GM12873 (cell line): ENCODE measurements at regions not wholly inside any gene's neighbourhood (a gene's known extent, or its start where the extent isn't known, plus 50 kb on each side); places are given as distances from the start of the nearest gene placed in this dataset.

Experiments used
- CTCF ChIP-seq: IDR thresholded peaks from 2 replicates; pipeline ENCODE4 v1.5.1; 2012; ENCODE audit warnings: low read depth, mild to moderate bottlenecking, moderate library complexity, low read length, control low read depth; ENCODE audit not compliant: insufficient read depth; ENCODE audit errors: missing control alignments

GRCh38 chr1:208527156-208527555, 283.0 kb upstream of the PLXNA2 start:
- TF ChIP-seq CTCF, result no peak

- TF ChIP-seq CTCF, result no peak
Observed at GRCh38 chr1:208528578-208529240, 284.5 kb upstream of the PLXNA2 start.

DNA sequence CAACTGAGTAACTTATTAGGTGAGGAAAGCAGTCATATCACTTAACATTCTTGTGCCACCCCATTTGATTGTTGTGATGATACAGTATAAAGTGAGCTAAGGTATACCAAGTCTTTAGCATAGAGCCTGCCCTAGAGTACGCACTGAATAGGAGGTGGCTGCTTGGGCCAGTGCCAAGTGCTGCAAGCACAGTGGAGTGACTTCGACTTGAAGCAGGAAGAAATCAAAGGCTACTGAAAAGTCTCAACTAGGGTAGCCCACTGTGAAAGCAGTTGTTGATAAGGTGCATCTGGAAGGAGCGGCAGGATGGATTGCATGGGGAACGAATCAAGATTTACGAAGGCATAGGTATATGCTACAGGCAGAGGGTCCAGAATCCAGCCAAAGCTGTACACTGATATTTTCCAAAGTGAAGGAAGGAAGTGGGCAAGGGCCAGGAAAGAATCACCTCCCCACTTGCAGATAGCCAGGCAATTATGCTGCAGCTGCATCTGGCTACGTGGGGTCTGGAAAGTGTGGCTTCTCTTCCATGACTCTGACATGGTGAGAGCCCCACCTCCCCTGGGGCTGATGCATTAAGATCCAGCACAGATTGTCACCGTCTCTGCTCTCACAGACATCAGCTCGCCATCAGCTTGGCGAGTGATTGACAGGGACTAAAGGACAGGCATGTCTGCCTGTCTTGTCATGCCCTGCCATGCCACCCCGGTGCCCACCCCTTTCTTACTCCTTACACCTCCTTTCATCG, 287.0 kb upstream of the PLXNA2 start:
- no peak for TF ChIP-seq CTCF

DNA sequence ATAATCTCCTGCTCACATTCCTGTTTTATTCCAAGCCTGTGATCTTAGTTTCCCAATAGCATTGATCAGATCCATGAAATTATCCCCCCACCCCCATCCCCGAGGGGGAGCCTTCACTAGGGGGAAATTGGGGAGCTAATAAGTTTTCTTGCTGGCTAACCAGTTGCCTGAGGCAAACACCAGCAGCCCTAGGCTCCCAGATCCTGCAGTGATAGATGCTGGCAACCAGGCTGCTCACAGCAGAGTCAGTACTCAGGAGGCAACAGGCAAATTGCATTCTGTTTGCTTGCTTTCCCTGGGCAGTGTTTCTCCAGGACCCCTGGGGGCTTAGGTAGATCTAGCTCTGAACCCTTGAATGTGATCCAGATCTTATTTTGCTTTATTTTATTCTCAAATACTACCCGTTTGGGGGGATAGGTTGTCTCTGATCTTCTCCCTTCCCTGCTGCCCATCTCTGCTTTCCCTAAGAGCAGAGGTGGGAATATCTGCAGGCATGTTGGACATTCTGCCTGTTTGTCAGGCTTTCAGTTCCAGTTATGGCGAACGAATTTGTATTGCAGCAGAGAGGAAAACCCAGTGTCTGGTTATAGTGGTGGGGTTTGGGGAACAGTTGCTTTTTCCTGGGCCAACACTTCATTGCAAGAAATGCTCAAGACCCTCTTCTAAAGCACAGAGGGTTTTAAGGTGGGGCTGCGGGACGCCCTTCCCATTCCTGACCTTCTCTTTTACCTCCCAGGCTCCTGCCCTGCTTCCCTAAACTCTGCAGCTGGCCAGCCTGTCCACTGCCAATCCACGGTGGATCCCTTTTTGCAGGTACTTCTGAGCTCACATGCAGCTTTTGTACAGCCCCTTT, 289.8 kb upstream of the PLXNA2 start:
- TF ChIP-seq CTCF, result no peak

GRCh38 chr1:208534599-208534897, 290.4 kb upstream of the PLXNA2 start:
- no peak for TF ChIP-seq CTCF

DNA sequence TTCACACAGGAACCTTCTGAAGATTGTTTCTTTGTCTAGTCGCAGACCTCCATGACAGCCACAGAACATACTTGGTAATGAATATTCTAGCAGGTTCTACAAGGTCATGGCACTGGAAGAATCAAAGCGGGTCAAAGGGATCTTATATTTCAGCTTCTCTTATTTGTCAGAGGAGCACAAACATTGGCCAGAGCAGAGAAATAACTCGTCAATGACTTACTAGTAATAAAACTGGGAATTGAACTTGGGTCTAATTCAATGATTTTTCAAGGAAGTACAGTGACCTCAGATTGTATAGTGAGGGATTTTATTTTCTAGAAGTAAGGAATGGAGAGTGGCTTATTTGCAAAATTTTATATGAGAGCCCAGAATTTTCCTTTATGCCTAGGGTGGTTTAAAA, 290.8 kb upstream of the PLXNA2 start:
- TF ChIP-seq CTCF, result no peak

DNA sequence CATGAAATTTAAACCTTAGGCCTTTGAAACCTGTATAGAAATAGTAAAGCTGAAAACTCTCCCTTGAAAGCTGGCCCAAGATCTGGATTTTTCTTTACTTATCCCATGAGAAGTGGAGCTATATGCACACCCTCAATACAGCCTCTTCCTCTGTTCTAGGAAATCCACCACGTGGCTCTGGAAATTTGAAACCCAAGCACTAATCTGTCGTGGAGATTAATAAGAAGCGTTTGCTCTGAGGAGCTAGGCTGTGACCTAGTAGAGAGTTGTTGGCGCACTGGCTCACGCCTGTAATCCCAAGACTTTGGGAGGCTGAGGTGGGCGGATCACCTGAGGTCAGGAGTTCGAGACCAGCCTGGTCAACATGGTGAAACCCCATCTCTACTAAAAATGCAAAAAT, 291.3 kb upstream of the PLXNA2 start:
- no peak for TF ChIP-seq CTCF
